Osteoblast (primary cell): ENCODE measurements at regions not wholly inside any gene's neighbourhood (a gene's known extent, or its start where the extent isn't known, plus 50 kb on each side); places are given as distances from the start of the nearest gene placed in this dataset.

Experiments used
- DNase-seq: peaks from one replicate; pipeline ENCODE4 v3.0.0; 2011; ENCODE audit warnings: low spot score, mixed read lengths; ENCODE audit not compliant: insufficient read length; ENCODE audit errors: missing footprints
- H2AFZ ChIP-seq: 2 replicates; pipeline ENCODE4 v1.6.0; 2011; ENCODE audit warnings: mild to moderate bottlenecking, low read length
- H3K27ac ChIP-seq: 2 replicates; pipeline ENCODE4 v1.5.1; 2011; ENCODE audit warnings: mild to moderate bottlenecking, low read depth, low read length, moderate library complexity
- H3K27me3 ChIP-seq: 2 replicates; pipeline ENCODE4 v1.6.0; 2012; ENCODE audit warnings: mild to moderate bottlenecking, control low read depth, inconsistent platforms, low read length, moderate library complexity; ENCODE audit not compliant: insufficient read depth
- H3K36me3 ChIP-seq: 2 replicates; pipeline ENCODE4 v1.5.1; 2011; ENCODE audit warnings: mild to moderate bottlenecking, low read length, control low read depth, moderate library complexity; ENCODE audit not compliant: insufficient read depth
- H3K4me1 ChIP-seq: 2 replicates; pipeline ENCODE4 v1.5.1; 2011; ENCODE audit warnings: mild to moderate bottlenecking, low read length, control low read depth, moderate library complexity; ENCODE audit not compliant: insufficient read depth
- H3K4me2 ChIP-seq: 2 replicates; pipeline ENCODE4 v1.6.0; 2011; ENCODE audit warnings: mild to moderate bottlenecking, low read length; ENCODE audit not compliant: insufficient read depth
- H3K4me3 ChIP-seq: fragments of 200-600 bp; sonication (generic); 3 replicates; pipeline ENCODE4 v1.5.1; 2012; ENCODE audit warnings: mild to moderate bottlenecking, low read length, inconsistent platforms; ENCODE audit not compliant: insufficient read depth
- H3K79me2 ChIP-seq: 2 replicates; pipeline ENCODE4 v1.6.0; 2012; ENCODE audit warnings: mild to moderate bottlenecking, low read length, control low read depth, inconsistent platforms; ENCODE audit not compliant: insufficient read depth
- H3K9me3 ChIP-seq: 2 replicates; pipeline ENCODE4 v1.5.1; 2011; ENCODE audit warnings: low read depth, low read length, control low read depth
- H4K20me1 ChIP-seq: 2 replicates; pipeline ENCODE4 v1.6.0; 2012; ENCODE audit warnings: mild to moderate bottlenecking, low read length, control low read depth; ENCODE audit not compliant: insufficient read depth
- TF ChIP-seq, protein P1 (sequence below): IDR thresholded peaks from 2 replicates; pipeline ENCODE4 v1.5.1; 2011; ENCODE audit warnings: mild to moderate bottlenecking, low read depth, low read length, moderate library complexity; ENCODE audit errors: extremely low read depth

DNA sequence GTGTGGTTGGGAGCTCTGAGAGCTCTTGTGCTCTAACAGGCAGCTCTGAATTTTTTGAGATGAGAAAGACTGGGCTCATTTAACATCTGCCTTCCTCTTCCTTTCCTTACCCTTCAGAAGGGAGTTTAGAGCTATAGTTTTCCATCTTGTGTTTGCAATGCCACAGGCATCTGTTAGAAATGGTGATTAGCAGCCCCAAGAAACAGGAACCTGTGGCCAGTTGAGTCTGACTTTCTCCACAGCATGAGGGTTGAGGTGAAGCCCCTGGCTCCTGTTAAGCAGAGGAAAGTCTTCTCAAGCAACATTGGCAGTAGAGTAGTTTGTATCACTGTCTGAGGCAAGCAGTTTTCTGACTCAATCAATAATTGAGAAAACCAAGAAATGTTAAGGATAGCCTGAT, 577.4 kb downstream of the ZEB2 start:
- Histone ChIP-seq H3K36me3 (no peaks in the 10 kb centered on the region), H3K4me2 (no peak overlapping the region), H4K20me1 (no peaks in the 10 kb centered on the region), H3K27me3 (no peaks in the 10 kb centered on the region), H3K27ac (no peak overlapping the region), H3K4me1 (peaks cover 6% of the 10 kb centered on the region), H3K79me2 (no peaks in the 10 kb centered on the region), H2AFZ (no peak overlapping the region), H3K9me3 (no peaks in the 10 kb centered on the region), H3K4me3 (no peak overlapping the region)
- DNase-seq = no peak
- TF ChIP-seq, protein P1, sequence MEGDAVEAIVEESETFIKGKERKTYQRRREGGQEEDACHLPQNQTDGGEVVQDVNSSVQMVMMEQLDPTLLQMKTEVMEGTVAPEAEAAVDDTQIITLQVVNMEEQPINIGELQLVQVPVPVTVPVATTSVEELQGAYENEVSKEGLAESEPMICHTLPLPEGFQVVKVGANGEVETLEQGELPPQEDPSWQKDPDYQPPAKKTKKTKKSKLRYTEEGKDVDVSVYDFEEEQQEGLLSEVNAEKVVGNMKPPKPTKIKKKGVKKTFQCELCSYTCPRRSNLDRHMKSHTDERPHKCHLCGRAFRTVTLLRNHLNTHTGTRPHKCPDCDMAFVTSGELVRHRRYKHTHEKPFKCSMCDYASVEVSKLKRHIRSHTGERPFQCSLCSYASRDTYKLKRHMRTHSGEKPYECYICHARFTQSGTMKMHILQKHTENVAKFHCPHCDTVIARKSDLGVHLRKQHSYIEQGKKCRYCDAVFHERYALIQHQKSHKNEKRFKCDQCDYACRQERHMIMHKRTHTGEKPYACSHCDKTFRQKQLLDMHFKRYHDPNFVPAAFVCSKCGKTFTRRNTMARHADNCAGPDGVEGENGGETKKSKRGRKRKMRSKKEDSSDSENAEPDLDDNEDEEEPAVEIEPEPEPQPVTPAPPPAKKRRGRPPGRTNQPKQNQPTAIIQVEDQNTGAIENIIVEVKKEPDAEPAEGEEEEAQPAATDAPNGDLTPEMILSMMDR = no peak

DNA sequence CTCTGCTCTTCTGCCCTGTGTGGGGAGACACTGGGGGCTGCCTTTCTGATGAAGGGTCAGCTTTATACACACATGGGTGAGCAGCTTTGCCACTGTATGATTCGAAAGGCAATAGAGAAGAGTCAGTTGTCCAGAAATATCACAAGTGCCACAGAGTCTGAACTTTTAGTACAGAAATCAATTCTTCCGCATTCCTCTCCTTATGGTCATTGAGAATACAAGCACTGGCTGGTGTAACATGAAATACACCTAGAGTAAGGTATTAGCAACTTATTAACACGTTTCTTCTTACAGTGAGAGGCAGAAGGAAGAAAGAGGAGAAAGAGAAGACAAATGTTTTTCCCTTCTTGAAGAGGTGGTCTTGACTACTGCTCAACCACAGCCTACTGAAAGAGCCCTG, 579.2 kb downstream of the ZEB2 start:
- H3K79me2 ChIP-seq = no peaks in the 10 kb centered on the region
- no peak overlapping the region for H3K4me2 ChIP-seq
- H3K36me3 ChIP-seq = no peaks in the 10 kb centered on the region
- H3K27ac ChIP-seq = no peak overlapping the region
- H2AFZ ChIP-seq = no peak overlapping the region
- no peak for DNase-seq
- peaks cover 9% of the 10 kb centered on the region for H3K4me1 ChIP-seq
- no peaks in the 10 kb centered on the region for H3K9me3 ChIP-seq
- H4K20me1 ChIP-seq = no peaks in the 10 kb centered on the region
- H3K4me3 ChIP-seq = no peak overlapping the region
- TF ChIP-seq, protein P1 = no peak
- no peaks in the 10 kb centered on the region for H3K27me3 ChIP-seq

DNA sequence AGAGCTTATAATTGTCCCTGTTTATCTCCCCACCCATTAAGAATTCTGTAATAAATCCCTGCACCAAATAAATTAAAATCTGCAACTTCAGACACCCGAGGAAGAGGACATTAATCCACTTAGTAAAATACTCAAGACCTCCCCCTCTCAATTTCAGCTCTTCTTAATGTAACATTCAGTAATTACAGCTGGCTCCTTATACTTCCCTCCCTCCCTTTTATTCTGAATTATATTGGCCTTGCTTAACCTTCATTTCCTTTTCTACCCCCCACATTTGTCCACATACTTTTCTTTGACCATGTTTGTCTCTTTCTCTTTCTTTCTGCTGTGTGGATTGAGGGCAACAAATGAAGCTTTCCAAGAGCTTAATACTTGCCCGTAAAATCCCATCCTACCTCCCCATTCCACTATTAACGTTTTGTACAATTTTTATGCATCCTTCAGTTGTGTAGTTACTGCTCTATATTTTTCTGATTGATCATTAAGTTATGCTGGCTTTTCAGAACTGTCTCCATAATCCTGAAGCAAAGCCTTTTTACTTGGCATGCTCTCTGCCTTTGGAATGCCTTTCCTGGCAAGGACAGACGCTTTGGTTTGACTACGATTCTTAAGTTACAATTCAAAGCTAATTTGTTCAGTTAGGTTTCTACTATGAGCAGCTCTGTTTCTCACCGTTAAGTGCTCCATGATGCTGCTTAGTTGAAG, 580.1 kb downstream of the ZEB2 start:
- Histone ChIP-seq H3K27me3 (no peaks in the 10 kb centered on the region), H3K4me3 (peak overlapping the region; percentile 2), H3K27ac (no peak overlapping the region), H3K36me3 (no peaks in the 10 kb centered on the region), H2AFZ (peak overlapping the region; percentile 9), H3K79me2 (no peaks in the 10 kb centered on the region), H3K4me1 (peaks cover 9% of the 10 kb centered on the region), H3K4me2 (peak overlapping the region; percentile 47), H4K20me1 (no peaks in the 10 kb centered on the region), H3K9me3 (no peaks in the 10 kb centered on the region)
- TF ChIP-seq, protein P1 = no peak
- no peak for DNase-seq

DNA sequence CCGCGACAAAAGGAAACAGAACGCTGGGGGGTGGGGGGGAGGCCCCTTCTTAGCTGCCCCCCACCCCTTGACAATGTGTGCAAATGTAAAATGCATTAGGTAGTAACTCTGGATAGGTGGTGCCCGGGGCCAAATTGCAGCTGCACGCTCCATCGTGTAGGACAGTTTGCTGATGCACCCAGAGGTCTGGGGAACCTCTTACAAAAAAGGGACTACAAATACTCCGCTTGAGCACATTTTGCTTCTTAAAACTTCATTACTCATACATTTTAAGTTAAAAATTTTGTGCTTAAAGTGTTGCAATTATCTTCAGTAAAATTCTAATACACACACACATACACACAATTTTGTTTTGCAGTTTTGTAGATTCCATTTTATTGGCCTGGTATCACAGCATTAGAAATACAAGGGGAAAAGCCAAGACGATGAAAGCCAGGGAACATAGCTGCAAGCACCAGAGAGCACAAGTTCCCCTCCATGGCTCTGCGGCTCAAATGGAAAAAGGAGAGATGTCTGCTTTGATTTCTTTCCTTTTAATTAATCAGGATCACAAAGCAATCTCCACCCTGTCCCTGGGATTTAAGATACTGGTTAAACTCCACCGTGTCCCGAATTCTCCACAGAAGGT, 582.1 kb downstream of the ZEB2 start:
- no peak overlapping the region for H3K27ac ChIP-seq
- TF ChIP-seq, protein P1 = no peak
- no peaks in the 10 kb centered on the region for H3K36me3 ChIP-seq
- DNase-seq = peak; percentile 75
- H2AFZ ChIP-seq = peak overlapping the region; percentile 76
- H3K4me1 ChIP-seq = peaks cover 9% of the 10 kb centered on the region
- H3K4me3 ChIP-seq = peak overlapping the region; percentile 74
- H3K4me2 ChIP-seq = peak overlapping the region; percentile 91
- no peaks in the 10 kb centered on the region for H3K9me3 ChIP-seq
- H4K20me1 ChIP-seq = no peaks in the 10 kb centered on the region
- no peaks in the 10 kb centered on the region for H3K27me3 ChIP-seq
- no peaks in the 10 kb centered on the region for H3K79me2 ChIP-seq
